Activated CD4-positive, alpha-beta T cell treated with anti-CD3 and anti-CD28 coated beads, Interleukin-2, amount 50 U/mL, for 48 hours (primary cell): ENCODE measurements at regions not wholly inside any gene's neighbourhood (a gene's known extent, or its start where the extent isn't known, plus 50 kb on each side); places are given as distances from the start of the nearest gene placed in this dataset.
A peak's percentile ranks its signal among the peaks of the same experiment; 100 is the strongest.

Source experiments
- DNase-seq, 2 experiments: peaks; one replicate each; pipeline ENCODE4 v3.0.0-alpha.2; 2020

DNA sequence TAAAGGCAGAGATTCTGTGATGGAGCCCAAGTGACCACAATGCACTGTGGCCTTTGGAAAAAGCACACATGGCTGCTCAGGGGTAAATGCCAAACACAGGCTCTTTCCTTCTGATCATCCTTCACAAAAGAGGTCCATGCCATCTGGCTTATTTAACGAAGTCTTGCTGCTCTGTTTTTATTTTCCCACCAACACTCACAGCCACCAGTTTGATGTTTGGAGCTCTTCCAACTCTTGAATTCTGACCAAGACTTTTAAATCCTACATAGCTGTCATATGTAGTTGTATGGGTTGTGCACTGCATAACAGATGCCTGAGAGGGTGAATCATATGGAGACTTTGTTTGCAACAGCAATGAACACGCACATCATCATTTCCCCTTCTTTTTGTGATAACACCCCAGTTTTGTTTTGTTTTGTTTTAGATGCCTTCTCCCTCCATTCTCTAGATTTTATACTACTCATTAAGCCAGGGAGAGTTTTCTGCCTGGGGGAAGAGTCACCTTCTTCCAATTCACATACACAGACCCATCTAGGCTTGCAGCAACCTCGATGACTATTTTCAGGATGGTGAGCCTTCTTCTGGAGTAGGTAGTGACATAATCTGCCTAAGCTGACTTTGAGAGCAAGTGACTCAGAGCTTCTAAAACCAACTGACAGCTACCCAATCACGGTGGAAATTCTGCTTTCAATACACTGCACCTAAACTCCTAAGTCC lies 145.2 kb upstream of the WSCD2 start:
- DNase-seq: no peak

GRCh38 chr12:107984973-107985372 lies 144.1 kb upstream of the WSCD2 start:
- DNase-seq: no peak

- DNase-seq: no peak
These were observed 142.9 kb upstream of the WSCD2 start for GRCh38 chr12:107986183-107986582.

DNA sequence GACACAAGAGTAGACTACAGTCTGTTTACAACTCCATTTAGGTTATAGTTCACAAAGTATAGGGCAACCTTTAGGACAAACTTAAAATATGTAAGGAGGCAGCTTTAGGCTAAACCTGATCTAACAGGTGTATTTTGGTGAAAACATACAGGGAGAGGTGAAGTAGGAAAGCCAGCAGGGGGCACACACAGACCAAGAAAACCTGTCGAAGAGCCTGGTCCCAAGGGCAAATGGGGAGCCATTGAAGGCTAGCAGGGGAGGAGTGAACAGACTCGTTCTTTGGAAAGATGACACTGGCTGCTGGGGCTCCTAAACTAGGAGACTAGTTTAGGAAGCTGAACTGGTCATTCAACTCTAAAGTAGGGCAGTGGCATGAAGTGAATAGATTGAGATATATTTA lies 138.8 kb upstream of the WSCD2 start:
- peak; percentile 34 to 49 for DNase-seq

- DNase-seq: no peak
These were observed 137.1 kb upstream of the WSCD2 start for GRCh38 chr12:107992029-107992428.

GRCh38 chr12:107992870-107993451 lies 136.1 kb upstream of the WSCD2 start:
- DNase-seq: peak in 1 of 2 experiments; percentile 2

- DNase-seq: no peak
These were observed 130.2 kb upstream of the WSCD2 start for GRCh38 chr12:107998863-107999262.

GRCh38 chr12:108000111-108000510 lies 129.0 kb upstream of the WSCD2 start:
- DNase-seq: no peak

GRCh38 chr12:108004319-108004718 lies 124.8 kb upstream of the WSCD2 start:
- DNase-seq: no peak

DNA sequence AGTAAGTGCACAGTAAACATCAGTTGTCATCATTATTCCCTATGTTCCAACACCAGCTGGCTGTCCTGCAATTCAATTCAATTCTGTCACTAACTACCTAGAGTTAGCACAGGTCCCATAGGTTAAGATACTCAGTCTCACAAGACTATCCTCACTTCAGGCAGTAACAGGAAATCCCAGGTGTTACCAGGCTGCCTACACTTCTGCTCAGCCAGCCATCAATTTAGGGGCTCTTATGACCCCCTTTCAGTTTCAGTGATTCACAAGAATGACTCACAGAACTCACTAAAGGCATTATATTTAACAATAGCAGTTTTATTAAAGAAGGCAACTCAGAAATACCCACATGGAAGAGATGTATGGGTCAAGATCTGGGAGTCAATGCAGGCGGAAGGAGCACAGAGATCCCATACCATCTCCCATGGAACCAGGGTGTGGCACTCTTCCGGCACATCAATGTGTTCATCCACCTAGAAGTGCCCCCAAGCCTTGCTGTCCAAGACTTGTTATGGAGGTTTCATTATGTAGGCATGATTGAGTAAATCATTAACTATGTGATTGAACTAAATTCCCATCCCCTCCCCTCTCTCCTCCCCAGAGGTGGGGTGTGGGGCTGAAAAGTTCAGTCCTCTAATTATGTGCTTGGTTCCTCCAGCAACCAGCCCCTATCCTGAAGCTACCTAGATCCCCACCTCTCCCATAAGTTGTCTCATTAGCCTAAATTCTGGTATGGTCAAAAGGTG lies 120.8 kb upstream of the WSCD2 start:
- DNase-seq: no peak

DNA sequence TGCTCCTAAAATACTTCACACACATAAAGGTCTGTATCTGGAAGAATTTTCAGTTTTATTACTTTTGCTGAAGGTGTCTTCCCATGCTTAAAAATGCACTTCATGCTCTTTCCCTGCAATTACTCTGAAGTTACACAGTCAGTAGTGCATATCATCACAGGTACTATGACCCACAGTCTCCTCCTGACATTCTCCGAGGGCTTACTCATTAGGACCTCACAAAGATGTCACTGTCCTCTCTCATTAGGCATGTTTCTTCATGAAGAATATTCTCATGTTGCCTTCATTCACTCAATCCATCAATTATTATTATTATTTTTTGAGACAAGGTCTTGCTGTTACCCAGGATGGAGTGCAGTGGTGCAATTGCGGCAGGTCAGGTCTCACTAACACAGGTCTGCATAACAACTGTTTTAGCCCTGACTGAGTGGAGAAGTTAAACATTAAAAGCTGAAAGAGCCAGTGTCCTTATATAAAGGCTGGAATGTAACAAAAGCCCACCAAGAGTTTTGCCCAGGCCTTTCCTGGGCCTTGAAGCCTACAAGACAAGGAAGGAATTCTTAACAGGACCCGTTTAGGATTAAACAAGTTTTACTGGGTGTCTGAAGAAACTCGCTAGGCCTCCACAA lies 119.5 kb upstream of the WSCD2 start:
- DNase-seq: no peak

DNA sequence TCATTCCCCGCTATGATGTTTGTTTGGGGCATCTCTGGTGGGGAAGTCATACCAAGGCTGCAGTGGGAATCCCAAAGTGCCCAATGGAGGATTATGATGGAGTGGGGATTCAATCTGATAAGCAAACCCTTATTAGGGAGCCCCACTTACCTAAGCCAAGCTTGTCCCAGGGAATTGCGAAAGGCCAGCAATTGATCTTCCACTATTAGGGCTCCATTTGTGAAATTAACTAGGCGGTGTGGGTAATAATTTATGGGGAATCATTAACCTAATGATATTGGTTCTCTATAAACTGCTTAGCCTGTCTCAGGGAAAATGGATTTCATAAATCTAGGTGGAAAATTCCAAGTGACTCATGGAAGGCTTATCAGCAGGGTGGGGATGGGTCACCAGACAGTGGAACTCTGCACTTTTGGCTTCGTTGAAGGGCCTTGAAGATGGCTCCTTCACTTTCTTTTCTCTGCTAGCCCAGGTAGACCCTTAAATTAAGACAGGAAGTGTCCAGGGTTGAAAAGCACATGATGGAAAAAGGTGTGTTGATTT lies 113.0 kb upstream of the WSCD2 start:
- no peak for DNase-seq

DNA sequence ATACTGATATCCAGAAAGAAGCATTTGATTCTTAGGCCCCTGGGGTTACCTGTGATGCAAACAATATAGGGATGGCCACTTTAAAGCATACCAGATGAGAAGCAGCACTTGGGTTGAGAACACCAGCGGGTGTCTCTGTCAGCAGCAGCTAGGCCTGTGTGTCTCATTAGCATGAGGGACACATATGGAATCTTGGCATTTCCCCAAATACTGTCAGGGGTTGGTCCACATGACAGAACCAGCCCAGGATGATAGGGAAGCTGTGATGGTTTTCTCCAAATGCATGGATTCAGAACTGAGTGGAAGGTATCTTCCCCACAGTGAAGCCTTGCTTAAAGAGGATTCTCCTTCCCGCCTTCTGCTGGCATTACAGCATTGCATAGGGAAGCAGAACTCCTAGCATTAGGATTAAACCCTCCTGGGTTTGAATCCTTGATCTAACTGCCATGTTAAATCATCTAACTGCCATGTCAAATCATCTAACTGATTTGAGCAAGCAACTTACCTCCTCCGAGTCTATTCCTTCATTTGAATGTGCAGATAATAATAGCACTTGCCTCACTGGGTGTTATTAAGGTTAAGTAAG lies 111.5 kb upstream of the WSCD2 start:
- no peak for DNase-seq

- no peak for DNase-seq
These were observed 109.2 kb upstream of the WSCD2 start for GRCh38 chr12:108019862-108020261.

DNA sequence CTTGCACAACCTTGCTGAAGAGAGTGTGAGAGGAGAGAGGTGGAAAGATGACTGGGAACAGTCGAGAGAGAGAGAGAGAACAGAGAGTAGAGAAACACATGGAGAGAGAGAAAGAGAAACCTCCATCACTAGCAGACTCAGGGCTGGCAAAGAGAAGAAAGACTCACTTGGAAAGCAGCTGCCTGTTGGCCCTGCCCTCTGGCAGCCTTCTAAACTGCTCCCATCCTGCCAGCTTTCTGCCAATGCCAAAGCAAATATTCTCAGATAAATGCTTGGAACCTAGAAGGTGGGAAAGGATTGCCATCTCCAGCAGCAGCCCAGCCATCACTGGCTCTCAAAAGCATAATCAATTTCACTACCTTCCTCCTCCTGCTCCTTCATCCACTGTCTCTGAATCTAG lies 107.9 kb upstream of the WSCD2 start:
- DNase-seq: no peak

DNA sequence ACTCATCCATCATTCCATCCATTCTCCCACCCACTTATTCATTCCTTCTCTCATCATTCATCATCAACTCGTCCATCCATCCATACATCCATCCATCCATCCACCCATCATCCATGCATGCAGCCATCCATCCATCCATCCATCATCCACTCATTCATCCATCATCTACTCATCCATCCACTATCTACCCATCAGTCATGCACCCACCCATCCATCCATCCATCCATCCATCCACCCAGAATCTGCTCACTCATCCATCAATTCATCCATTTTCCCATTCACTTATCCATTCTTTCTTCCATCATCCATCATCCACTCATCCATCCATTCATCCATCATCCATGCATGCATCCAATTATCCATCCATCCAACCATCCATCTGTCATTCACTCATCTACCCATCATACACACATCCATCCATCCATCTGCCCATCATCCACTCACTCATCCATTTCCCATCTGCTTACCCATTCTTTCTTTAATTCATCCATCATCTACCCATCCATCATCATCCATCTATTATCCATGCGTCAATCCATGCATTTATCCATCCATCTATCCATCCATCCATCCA lies 107.1 kb upstream of the WSCD2 start:
- no peak for DNase-seq

GRCh38 chr12:108029051-108029835 lies 99.8 kb upstream of the WSCD2 start:
- no peak for DNase-seq

GRCh38 chr12:108033090-108033489 lies 96.0 kb upstream of the WSCD2 start:
- no peak for DNase-seq

- DNase-seq: no peak
These were observed 93.7 kb upstream of the WSCD2 start for GRCh38 chr12:108035372-108035771.

- no peak for DNase-seq
These were observed 91.1 kb upstream of the WSCD2 start for GRCh38 chr12:108037960-108038359.

DNA sequence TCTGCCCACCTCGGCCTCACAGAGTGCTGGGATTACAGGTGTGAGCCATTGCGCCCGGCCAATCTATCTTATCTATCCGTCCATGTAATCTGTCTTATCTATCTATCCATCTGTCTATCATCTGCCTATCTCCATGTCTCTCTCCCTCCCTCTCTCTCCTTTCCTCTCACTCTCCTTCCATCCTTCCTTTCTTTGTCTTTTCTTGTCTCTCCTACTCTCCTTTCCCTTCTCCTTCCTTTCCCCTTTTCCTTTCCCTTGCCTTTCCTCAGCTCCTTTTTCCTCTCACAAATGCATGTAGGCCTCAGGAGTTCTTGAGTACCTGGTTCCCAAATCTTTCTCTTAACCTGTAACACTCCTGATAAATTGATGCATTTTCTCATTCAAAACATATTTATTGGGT lies 89.3 kb upstream of the WSCD2 start:
- DNase-seq: no peak

DNA sequence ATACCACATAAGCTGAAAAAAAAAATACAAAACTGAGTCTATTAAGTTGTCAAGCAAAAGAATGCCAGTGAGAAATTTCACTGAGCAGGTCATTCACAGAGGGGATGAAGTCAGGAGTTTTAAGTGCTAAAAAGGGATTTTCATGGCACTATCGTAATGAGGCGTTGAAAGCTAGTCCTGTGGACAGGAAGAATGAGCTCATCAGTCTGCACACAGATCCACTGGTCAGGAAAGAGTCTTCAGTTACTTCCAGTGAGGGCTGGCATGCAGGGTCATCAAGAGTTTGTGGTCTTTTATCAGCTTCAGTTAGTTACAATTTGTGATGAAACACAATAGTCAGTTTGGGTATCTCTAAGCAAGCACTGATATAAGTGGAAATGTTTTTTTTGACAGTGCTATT lies 88.1 kb upstream of the WSCD2 start:
- DNase-seq: no peak
